Hepatocyte (in vitro differentiated cells): ENCODE measurements at regions not wholly inside any gene's neighbourhood (a gene's known extent, or its start where the extent isn't known, plus 50 kb on each side); places are given as distances from the start of the nearest gene placed in this dataset.
"Not testable (repeated sequence)": the region's sequence is repeated elsewhere in the genome, so short reads cannot be mapped to it uniquely, and the experiment has no call there.

ENCODE experiments used
- DNase-seq: peaks from one replicate; pipeline ENCODE4 v3.0.0-alpha.2; 2016; ENCODE audit warnings: low spot score
- H2AFZ ChIP-seq: fragments of 200-600 bp; sonication (generic); 2 replicates; pipeline ENCODE4 v1.6.0; 2016; ENCODE audit warnings: antibody characterized with exemption, mild to moderate bottlenecking
- H3K27ac ChIP-seq: fragments of 200-600 bp; sonication (generic); 2 replicates; pipeline ENCODE4 v1.5.1; 2016; ENCODE audit warnings: mild to moderate bottlenecking
- H3K27me3 ChIP-seq: fragments of 200-600 bp; sonication (generic); 2 replicates; pipeline ENCODE4 v1.6.1; 2016
- H3K36me3 ChIP-seq: fragments of 200-600 bp; sonication (generic); replicated peaks from 2 replicates; pipeline ENCODE4 v1.5.1; 2016; ENCODE audit warnings: low read depth; ENCODE audit not compliant: insufficient read depth
- H3K4me1 ChIP-seq: fragments of 200-600 bp; sonication (generic); 2 replicates; pipeline ENCODE4 v1.5.1; 2016; ENCODE audit warnings: mild to moderate bottlenecking, moderate library complexity; ENCODE audit not compliant: insufficient read depth
- H3K4me2 ChIP-seq: fragments of 200-600 bp; sonication (generic); 2 replicates; pipeline ENCODE4 v1.6.0; 2016
- H3K4me3 ChIP-seq: fragments of 200-600 bp; sonication (generic); 2 replicates; pipeline ENCODE4 v1.5.1; 2016; ENCODE audit warnings: mild to moderate bottlenecking
- H3K79me2 ChIP-seq: fragments of 200-600 bp; sonication (generic); 2 replicates; pipeline ENCODE4 v1.6.0; 2017; ENCODE audit warnings: mild to moderate bottlenecking
- H3K9me2 ChIP-seq: fragments of 200-600 bp; sonication (generic); replicated peaks from 2 replicates; pipeline ENCODE4 v1.6.0; 2017; ENCODE audit warnings: mild to moderate bottlenecking; ENCODE audit not compliant: insufficient read depth
- H3K9me3 ChIP-seq: fragments of 200-600 bp; sonication (generic); 2 replicates; pipeline ENCODE4 v1.5.1; 2016; ENCODE audit warnings: low read depth, mild to moderate bottlenecking
- H4K20me1 ChIP-seq: fragments of 200-600 bp; sonication (generic); 2 replicates; pipeline ENCODE4 v1.6.0; 2016; ENCODE audit warnings: mild to moderate bottlenecking; ENCODE audit not compliant: insufficient read depth, poor library complexity, severe bottlenecking
- EZH2 ChIP-seq: fragments of 200-600 bp; sonication (generic); IDR thresholded peaks from 2 replicates; pipeline ENCODE4 v1.6.1; 2016; ENCODE audit warnings: antibody characterized with exemption, mild to moderate bottlenecking, borderline replicate concordance
- EZH2phosphoT487 ChIP-seq: fragments of 200-600 bp; sonication (generic); IDR thresholded peaks from one replicate; pipeline ENCODE4 v1.6.1; 2018; ENCODE audit warnings: antibody characterized with exemption, mild to moderate bottlenecking, low read depth, moderate library complexity; ENCODE audit not compliant: unreplicated experiment, severe bottlenecking
- WGBS: methylation state at CpG from one replicate; pipeline ENCODE4 v1.1.6; 2016; ENCODE audit warnings: low lambda C conversion rate; ENCODE audit errors: missing lambda C conversion rate; 5-methylcytosine and 5-hydroxymethylcytosine counted together
- TF ChIP-seq, protein P1 (sequence below): fragments of 200-600 bp; sonication (generic); IDR thresholded peaks from 2 replicates; pipeline ENCODE4 v1.5.1; 2016; ENCODE audit warnings: antibody characterized with exemption, mild to moderate bottlenecking; ENCODE audit not compliant: poor library complexity

DNA sequence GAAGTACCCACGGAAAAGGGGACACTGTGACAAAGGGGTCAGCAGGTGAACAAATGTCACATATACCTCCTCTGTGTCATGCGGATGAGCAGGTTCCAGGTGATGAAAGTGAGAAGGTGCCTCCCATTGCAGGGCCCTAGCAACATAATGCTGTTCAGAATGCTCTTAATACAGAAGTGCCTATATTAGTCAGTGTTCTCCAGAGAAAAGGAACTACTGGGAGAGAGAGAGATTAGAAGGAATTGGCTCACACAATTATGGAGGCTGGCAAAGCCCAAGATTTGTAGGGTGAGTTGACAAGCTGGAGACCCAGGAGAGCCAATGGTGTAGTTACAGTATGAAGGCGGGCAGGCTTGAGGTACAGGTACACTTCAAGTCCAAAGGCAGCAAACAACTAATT lies 98.1 kb upstream of the CDC42EP3 start:
- H3K79me2 ChIP-seq = no peaks in the 10 kb centered on the region
- H3K9me2 ChIP-seq = no peaks in the 10 kb centered on the region
- H3K4me1 ChIP-seq = peaks cover 13% of the 10 kb centered on the region
- no peaks in the 10 kb centered on the region for H3K9me3 ChIP-seq
- TF ChIP-seq, protein P1, sequence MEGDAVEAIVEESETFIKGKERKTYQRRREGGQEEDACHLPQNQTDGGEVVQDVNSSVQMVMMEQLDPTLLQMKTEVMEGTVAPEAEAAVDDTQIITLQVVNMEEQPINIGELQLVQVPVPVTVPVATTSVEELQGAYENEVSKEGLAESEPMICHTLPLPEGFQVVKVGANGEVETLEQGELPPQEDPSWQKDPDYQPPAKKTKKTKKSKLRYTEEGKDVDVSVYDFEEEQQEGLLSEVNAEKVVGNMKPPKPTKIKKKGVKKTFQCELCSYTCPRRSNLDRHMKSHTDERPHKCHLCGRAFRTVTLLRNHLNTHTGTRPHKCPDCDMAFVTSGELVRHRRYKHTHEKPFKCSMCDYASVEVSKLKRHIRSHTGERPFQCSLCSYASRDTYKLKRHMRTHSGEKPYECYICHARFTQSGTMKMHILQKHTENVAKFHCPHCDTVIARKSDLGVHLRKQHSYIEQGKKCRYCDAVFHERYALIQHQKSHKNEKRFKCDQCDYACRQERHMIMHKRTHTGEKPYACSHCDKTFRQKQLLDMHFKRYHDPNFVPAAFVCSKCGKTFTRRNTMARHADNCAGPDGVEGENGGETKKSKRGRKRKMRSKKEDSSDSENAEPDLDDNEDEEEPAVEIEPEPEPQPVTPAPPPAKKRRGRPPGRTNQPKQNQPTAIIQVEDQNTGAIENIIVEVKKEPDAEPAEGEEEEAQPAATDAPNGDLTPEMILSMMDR = no peak
- TF ChIP-seq EZH2 (no peak), EZH2phosphoT487 (no peak)
- H4K20me1 ChIP-seq = no peaks in the 10 kb centered on the region
- H3K4me2 ChIP-seq = no peak overlapping the region
- WGBS = 90% methylated on average over 3 of the region's 3 CpGs
- H3K4me3 ChIP-seq = no peak overlapping the region
- H2AFZ ChIP-seq = no peak overlapping the region
- no peaks in the 10 kb centered on the region for H3K27me3 ChIP-seq
- H3K36me3 ChIP-seq = no peaks in the 10 kb centered on the region
- DNase-seq = no peak
- H3K27ac ChIP-seq = no peak overlapping the region

DNA sequence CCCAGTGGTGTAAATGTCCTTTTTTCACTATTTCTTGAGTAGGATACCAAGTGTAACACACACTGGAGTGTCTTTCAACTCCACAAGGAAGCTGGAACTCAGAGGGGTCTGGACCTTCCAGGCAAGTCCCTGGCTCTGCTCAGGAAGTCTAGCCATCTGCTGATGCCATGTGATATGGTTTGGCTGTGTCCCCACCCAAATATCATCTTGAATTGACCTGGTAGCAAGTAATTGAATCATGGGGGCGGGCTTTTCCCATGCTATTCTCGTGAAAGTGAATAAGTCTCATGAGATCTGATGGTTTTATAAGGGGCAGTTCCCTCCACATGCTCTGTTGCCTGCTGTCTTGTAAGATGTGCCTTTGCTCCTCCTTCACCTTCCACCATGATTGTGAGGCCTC lies 99.4 kb upstream of the CDC42EP3 start:
- no peak overlapping the region for H3K4me2 ChIP-seq
- H3K27ac ChIP-seq = no peak overlapping the region
- H3K36me3 ChIP-seq = no peaks in the 10 kb centered on the region
- peaks cover 17% of the 10 kb centered on the region for H3K4me1 ChIP-seq
- no peak for TF ChIP-seq EZH2phosphoT487
- TF ChIP-seq EZH2 = no peak
- TF ChIP-seq, protein P1 = no peak
- H3K9me2 ChIP-seq = no peaks in the 10 kb centered on the region
- no peaks in the 10 kb centered on the region for H3K27me3 ChIP-seq
- no peaks in the 10 kb centered on the region for H4K20me1 ChIP-seq
- H3K79me2 ChIP-seq = no peaks in the 10 kb centered on the region
- H2AFZ ChIP-seq = no peak overlapping the region
- DNase-seq = no peak
- WGBS = 94% methylated on average over 2 of the region's 2 CpGs
- H3K4me3 ChIP-seq = no peak overlapping the region
- H3K9me3 ChIP-seq = no peaks in the 10 kb centered on the region

DNA sequence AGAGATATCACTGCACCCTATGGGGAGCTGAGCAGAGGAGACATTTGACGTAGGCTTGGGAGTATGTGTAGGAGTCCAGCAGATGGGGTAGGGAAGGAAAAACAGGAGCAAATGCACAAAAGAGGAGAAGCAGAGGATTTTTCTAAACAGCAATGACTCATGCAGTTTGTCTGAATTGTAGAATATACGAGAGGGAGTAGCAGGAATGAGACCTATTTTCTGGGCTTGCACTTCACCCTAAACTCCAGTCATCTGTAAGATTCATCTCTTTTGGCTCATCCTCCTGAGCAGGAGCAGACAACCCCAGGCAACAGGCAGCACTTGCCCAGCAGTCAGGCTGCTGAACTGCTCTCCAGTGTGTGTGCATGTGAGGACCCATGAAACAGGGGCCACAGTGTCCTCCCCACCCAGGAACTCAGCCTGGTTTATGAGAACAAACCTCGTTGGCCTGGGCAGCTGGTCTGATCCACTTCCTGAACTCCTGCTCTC lies 100.2 kb upstream of the CDC42EP3 start:
- Histone ChIP-seq H3K9me3 (no peaks in the 10 kb centered on the region), H2AFZ (no peak overlapping the region), H3K9me2 (no peaks in the 10 kb centered on the region), H3K27ac (no peak overlapping the region), H4K20me1 (no peaks in the 10 kb centered on the region), H3K36me3 (no peaks in the 10 kb centered on the region), H3K4me3 (no peak overlapping the region), H3K4me2 (no peak overlapping the region), H3K4me1 (peaks cover 18% of the 10 kb centered on the region), H3K27me3 (no peaks in the 10 kb centered on the region), H3K79me2 (no peaks in the 10 kb centered on the region)
- DNase-seq = no peak
- WGBS = 41% methylated on average over 3 of the region's 3 CpGs
- TF ChIP-seq EZH2 (no peak), EZH2phosphoT487 (no peak)

DNA sequence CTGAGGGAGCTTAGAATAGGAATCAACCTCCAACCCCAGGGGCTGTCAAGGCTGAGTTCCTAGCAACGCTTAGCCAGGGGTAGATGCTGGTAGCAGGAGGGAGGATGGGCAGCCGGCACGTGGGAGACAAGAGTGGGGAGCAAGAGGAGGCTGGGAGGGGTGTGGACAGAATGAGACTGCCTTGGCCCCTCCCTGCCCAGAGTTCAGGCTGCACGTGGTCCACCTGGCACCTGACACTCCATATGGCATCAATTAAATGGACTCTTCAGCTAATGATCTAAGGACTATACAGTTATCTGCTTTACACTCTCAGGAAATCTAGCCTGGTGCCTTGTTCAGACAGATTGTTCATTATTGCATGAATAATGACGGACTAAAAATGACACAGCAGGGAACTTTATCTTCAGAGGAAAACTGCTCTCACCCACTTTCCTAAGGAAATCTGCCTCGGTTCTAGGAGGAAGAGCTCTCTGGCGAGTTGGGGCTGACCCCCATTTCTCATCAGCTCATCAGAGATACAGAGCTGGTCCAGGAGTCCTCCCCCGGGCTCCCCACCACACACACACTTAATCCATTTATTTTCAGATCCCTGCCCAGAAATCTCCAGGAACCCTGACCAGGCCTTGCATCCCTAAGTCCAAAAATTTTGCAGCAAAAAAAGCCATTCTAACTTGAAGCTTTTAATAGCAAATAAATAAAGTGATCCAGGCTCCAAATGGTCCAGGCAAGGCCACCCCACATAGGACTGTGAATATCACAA lies 102.1 kb upstream of the CDC42EP3 start:
- Histone ChIP-seq H3K4me3 (no peak overlapping the region), H3K9me2 (no peaks in the 10 kb centered on the region), H3K4me2 (no peak overlapping the region), H4K20me1 (no peaks in the 10 kb centered on the region), H3K9me3 (no peaks in the 10 kb centered on the region), H3K4me1 (peaks cover 14% of the 10 kb centered on the region), H3K36me3 (no peaks in the 10 kb centered on the region), H3K79me2 (no peaks in the 10 kb centered on the region), H3K27me3 (no peaks in the 10 kb centered on the region), H3K27ac (no peak overlapping the region), H2AFZ (no peak overlapping the region)
- 79% methylated on average over 8 of the region's 8 CpGs for WGBS
- DNase-seq = no peak
- TF ChIP-seq, protein P1 = no peak
- TF ChIP-seq EZH2 (no peak), EZH2phosphoT487 (no peak)

DNA sequence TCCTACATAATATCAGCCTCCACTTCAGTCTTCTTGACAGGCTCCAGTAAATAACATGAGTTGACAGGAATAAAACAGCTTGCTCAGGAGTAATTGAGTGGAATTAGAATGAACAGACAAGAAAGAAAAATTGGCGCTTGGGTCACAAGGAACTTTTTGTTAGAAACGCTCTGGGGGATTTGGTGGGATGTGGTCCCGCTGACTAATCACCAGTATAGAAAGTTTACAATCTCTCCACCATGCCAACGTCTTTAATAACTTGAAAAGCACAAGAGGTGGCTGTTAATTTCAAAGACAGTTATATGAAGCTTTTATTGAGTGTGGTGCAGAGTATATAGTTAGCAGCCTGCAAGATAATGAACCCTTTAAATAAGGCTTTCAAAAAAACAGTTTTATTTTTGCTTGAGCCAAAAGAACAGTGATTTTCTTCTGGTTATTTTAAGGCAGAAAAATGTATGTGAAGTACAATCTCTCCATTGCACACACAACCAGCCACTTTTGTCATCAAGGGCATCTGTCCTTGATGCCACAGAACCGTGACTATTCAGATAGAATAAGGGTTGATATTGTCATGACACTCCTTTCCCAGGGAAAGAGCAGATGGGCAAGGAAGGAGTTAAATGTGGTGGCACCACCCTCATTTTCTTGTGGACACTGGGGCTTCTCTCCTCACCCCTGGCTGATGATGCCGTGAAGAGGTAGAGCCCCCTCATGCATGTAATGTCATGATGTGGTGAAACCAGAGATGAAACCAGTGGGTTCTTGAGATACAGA lies 102.9 kb upstream of the CDC42EP3 start:
- H3K79me2 ChIP-seq, H3K27ac ChIP-seq, H3K9me2 ChIP-seq, DNase-seq, H3K4me2 ChIP-seq, H2AFZ ChIP-seq, H3K27me3 ChIP-seq, H3K9me3 ChIP-seq, H4K20me1 ChIP-seq, H3K36me3 ChIP-seq, H3K4me3 ChIP-seq: not testable (repeated sequence)
- peaks cover 22% of the 10 kb centered on the region for H3K4me1 ChIP-seq
- WGBS = 71% methylated on average over 6 of the region's 6 CpGs
